GM19463 (cell line): ENCODE measurements at regions not wholly inside any gene's neighbourhood (a gene's known extent, or its start where the extent isn't known, plus 50 kb on each side); places are given as distances from the start of the nearest gene placed in this dataset.

ENCODE experiments used
- ATAC-seq: cut with Tn5 transposase; IDR thresholded peaks from one replicate; pipeline ENCODE4 v1.9.1; 2021; ENCODE audit warnings: mild to moderate bottlenecking, moderate library complexity; ENCODE audit not compliant: unreplicated experiment

- ATAC-seq, result no peak
Observed at GRCh38 chr18:72470391-72470790, 73.8 kb downstream of the CBLN2 start.

GRCh38 chr18:72468021-72468710 is 76.0 kb downstream of the CBLN2 start:
- ATAC-seq, result no peak

- ATAC-seq, result no peak
Observed at GRCh38 chr18:72460210-72460680, 83.9 kb downstream of the CBLN2 start.

GRCh38 chr18:72458271-72458670 is 85.9 kb downstream of the CBLN2 start:
- no peak for ATAC-seq

GRCh38 chr18:72456802-72457201 is 87.3 kb downstream of the CBLN2 start:
- no peak for ATAC-seq

- ATAC-seq, result no peak
Observed at GRCh38 chr18:72452328-72452727, 91.8 kb downstream of the CBLN2 start.

- no peak for ATAC-seq
Observed at GRCh38 chr18:72444798-72445155, 99.4 kb downstream of the CBLN2 start.

- ATAC-seq, result no peak
Observed at GRCh38 chr18:72444111-72444797, 99.9 kb downstream of the CBLN2 start.

GRCh38 chr18:72436401-72436800 is 107.7 kb downstream of the CBLN2 start:
- ATAC-seq, result no peak

GRCh38 chr18:72433756-72434155 is 110.4 kb downstream of the CBLN2 start:
- ATAC-seq, result no peak

- ATAC-seq, result no peak
Observed at GRCh38 chr18:72427721-72428120, 116.4 kb downstream of the CBLN2 start.

- no peak for ATAC-seq
Observed at GRCh38 chr18:72419914-72420313, 124.2 kb downstream of the CBLN2 start.

GRCh38 chr18:72412927-72413326 is 131.2 kb downstream of the CBLN2 start:
- ATAC-seq, result no peak

GRCh38 chr18:72411261-72411660 is 132.9 kb downstream of the CBLN2 start:
- no peak for ATAC-seq

- no peak for ATAC-seq
Observed at GRCh38 chr18:72410399-72410798, 133.7 kb downstream of the CBLN2 start.

GRCh38 chr18:72409903-72410302 is 134.2 kb downstream of the CBLN2 start:
- ATAC-seq, result no peak

- ATAC-seq, result no peak
Observed at GRCh38 chr18:72407048-72407447, 137.1 kb downstream of the CBLN2 start.

- no peak for ATAC-seq
Observed at GRCh38 chr18:72391951-72392350, 152.2 kb downstream of the CBLN2 start.

- no peak for ATAC-seq
Observed at GRCh38 chr18:72391427-72391826, 152.7 kb downstream of the CBLN2 start.

GRCh38 chr18:72378016-72378415 is 166.1 kb downstream of the CBLN2 start:
- no peak for ATAC-seq

GRCh38 chr18:72376256-72376655 is 167.9 kb downstream of the CBLN2 start:
- no peak for ATAC-seq

- ATAC-seq, result no peak
Observed at GRCh38 chr18:72375618-72376017, 168.5 kb downstream of the CBLN2 start.

- no peak for ATAC-seq
Observed at GRCh38 chr18:72372076-72372475, 172.1 kb downstream of the CBLN2 start.
